ENCODE measurements at regions not wholly inside any gene's neighbourhood (a gene's known extent, or its start where the extent isn't known, plus 50 kb on each side); places are given as distances from the start of the nearest gene placed in this dataset.

DNA sequence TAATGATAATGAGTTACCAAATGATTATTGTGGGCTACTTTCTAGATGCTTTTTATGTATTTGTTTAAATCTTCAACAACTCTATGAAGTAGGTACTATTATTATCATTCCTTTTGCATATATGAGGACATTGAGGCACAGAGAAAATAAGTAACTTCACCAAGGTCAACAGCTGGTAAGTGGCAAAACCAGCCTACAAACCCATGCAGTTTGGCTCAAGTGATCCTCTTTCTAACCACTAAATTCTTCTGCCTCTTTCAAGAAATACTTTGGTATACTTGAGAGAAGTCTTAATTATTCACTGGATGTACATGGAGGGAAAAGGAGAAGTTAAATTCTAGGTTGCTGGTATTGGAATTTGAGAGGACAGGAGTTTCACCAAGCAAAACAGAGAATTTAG is 495.2 kb upstream of the CADM1 start:
- no peak for TF ChIP-seq CTCF (IDR thresholded peaks at IDR 0.05)
- TF ChIP-seq POLR2A (IDR thresholded peaks at IDR 0.05), result no peak
- no peak for TF ChIP-seq EP300 (IDR thresholded peaks at IDR 0.05)
